ENCODE measurements at regions not wholly inside any gene's neighbourhood (a gene's known extent, or its start where the extent isn't known, plus 50 kb on each side); places are given as distances from the start of the nearest gene placed in this dataset.
A peak's percentile ranks its signal among the peaks of the same experiment; 100 is the strongest.

GRCh38 chr3:87788516-87788915 is 270.3 kb downstream of the CGGBP1 start:
- Histone ChIP-seq H3K4me1 (peaks cover 0 to 3% of the 10 kb centered on the region in 2 donors), H3K9me3 (no peaks in the 10 kb centered on the region), H3K4me3 (no peak overlapping the region), H3K27ac (no peak overlapping the region), H3K27me3 (peaks cover 0 to 16% (median 12%) of the 10 kb centered on the region in 3 donors), H3K36me3 (no peaks in the 10 kb centered on the region)
- TF ChIP-seq, protein P1, sequence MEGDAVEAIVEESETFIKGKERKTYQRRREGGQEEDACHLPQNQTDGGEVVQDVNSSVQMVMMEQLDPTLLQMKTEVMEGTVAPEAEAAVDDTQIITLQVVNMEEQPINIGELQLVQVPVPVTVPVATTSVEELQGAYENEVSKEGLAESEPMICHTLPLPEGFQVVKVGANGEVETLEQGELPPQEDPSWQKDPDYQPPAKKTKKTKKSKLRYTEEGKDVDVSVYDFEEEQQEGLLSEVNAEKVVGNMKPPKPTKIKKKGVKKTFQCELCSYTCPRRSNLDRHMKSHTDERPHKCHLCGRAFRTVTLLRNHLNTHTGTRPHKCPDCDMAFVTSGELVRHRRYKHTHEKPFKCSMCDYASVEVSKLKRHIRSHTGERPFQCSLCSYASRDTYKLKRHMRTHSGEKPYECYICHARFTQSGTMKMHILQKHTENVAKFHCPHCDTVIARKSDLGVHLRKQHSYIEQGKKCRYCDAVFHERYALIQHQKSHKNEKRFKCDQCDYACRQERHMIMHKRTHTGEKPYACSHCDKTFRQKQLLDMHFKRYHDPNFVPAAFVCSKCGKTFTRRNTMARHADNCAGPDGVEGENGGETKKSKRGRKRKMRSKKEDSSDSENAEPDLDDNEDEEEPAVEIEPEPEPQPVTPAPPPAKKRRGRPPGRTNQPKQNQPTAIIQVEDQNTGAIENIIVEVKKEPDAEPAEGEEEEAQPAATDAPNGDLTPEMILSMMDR (IDR thresholded peaks at IDR 0.05 in 4 of 5, conservative IDR thresholded peaks at IDR 0.05 in 1 of 5), result no peak
- TF ChIP-seq POLR2A (IDR thresholded peaks at IDR 0.05), result no peak
- ATAC-seq (no peak), DNase-seq (no peak)
- intact Hi-C loops (cut with DNase I; ENCODE audit: low total_unique reads), result no loop called here
- in situ Hi-C loops (cut with MboI; ENCODE audit: low sequenced_read_pairs in 4 of 4), result no loop called here

GRCh38 chr3:87780811-87781210 is 278.0 kb downstream of the CGGBP1 start:
- intact Hi-C loops (cut with DNase I; ENCODE audit: low total_unique reads) (no loop called here), in situ Hi-C loops (cut with MboI; ENCODE audit: low sequenced_read_pairs in 4 of 4) (no loop called here)
- Histone ChIP-seq H3K9me3 (no peaks in the 10 kb centered on the region), H3K27ac (no peak overlapping the region), H3K4me1 (no peaks in the 10 kb centered on the region), H3K4me3 (no peak overlapping the region), H3K36me3 (no peaks in the 10 kb centered on the region), H3K27me3 (no peaks in the 10 kb centered on the region)
- ATAC-seq (no peak), DNase-seq (no peak)
- no peak for TF ChIP-seq POLR2A (IDR thresholded peaks at IDR 0.05)
- TF ChIP-seq, protein P1 (IDR thresholded peaks at IDR 0.05 in 4 of 5, conservative IDR thresholded peaks at IDR 0.05 in 1 of 5), result no peak

DNA sequence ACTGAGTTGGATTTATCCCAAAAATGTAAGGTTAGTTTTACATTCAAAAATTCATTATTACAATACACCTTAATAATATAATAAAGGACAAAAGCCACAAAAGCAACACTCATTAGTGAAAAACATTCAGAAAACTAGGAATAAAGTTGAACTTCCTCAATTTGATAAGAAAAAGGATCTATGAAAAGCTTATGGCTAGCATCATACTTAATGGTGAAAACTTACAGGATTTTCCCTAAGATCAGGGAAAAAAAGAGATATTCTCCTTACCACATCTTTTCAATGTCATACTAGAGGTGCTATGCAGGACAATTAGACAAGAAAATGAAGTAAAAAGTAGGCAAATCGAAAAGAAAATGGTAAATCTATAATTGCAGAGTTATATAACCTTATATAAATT is 279.9 kb downstream of the CGGBP1 start:
- DNase-seq (no peak), ATAC-seq (no peak)
- intact Hi-C loops (cut with DNase I; ENCODE audit: low total_unique reads) (no loop called here), in situ Hi-C loops (cut with MboI; ENCODE audit: low sequenced_read_pairs in 4 of 4) (no loop called here)
- TF ChIP-seq, protein P1 (IDR thresholded peaks at IDR 0.05 in 4 of 5, conservative IDR thresholded peaks at IDR 0.05 in 1 of 5), result no peak
- TF ChIP-seq POLR2A (IDR thresholded peaks at IDR 0.05), result no peak
- Histone ChIP-seq H3K9me3 (no peaks in the 10 kb centered on the region), H3K4me1 (no peaks in the 10 kb centered on the region), H3K36me3 (no peaks in the 10 kb centered on the region), H3K27me3 (no peaks in the 10 kb centered on the region), H3K27ac (no peak overlapping the region), H3K4me3 (no peak overlapping the region)

DNA sequence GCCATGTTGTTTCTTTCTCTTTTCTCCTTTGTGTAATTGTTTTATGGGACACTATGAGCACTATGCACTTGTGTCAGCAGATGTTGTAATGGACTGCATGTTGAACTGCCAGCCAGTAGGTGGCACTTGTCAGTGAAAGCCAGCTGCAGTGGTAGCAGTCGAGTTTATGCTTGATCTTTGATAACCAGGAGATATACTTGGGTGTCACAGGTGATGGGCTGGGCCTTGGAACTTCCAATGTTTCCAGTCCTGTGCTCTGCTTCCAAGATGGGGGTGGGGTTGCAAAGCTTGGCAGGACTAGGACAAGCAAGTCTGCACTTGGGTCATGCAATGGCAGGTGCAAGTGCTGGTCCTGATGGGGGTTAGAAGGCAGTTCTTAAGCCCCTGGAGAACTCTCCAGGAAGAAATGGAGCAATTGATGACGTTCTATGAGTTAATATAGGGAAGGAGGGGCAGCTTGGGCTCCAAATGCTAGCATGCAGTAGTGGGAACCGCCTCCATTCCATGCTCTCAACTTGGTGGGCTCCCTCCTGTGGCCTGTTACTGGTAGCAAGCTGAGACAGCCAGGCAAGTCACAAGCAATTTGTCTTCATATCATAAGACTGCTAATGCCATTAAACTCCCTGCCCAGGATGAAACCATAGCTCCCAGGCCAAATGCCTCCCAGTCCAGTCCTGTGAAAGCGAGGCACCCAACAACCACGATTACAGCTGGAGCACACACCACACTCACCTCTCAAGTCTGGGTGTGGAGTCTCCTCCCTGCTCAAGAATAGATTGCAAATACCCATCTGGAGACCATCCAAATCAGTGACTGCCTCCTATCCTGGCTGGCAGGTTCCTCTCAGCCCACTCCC is 287.2 kb downstream of the CGGBP1 start:
- Histone ChIP-seq H3K36me3 (no peaks in the 10 kb centered on the region), H3K4me1 (no peaks in the 10 kb centered on the region), H3K27ac (no peak overlapping the region), H3K9me3 (no peaks in the 10 kb centered on the region), H3K4me3 (no peak overlapping the region), H3K27me3 (no peaks in the 10 kb centered on the region)
- in situ Hi-C loops (cut with MboI; ENCODE audit: low sequenced_read_pairs in 4 of 4), result loop anchor here in 2 of 4 donors (25.0 kb wide), 1 partner anchor 341 kb away; no protein-coding TSS in a partner anchor
- TF ChIP-seq, protein P1 (IDR thresholded peaks at IDR 0.05 in 4 of 5, conservative IDR thresholded peaks at IDR 0.05 in 1 of 5), result peak in 3 of 5 experiments; percentile 24 to 38 (median 34)
- TF ChIP-seq POLR2A (IDR thresholded peaks at IDR 0.05), result no peak
- intact Hi-C loops (cut with DNase I; ENCODE audit: low total_unique reads), result loop anchor here (5.0 kb wide), 1 partner anchor 231 kb away; no protein-coding TSS in a partner anchor
- DNase-seq (no peak), ATAC-seq (no peak)

Data from gastrocnemius medialis (tissue), 4 donors.